ENCODE measurements at regions not wholly inside any gene's neighbourhood (a gene's known extent, or its start where the extent isn't known, plus 50 kb on each side); places are given as distances from the start of the nearest gene placed in this dataset.

- 77% methylated on average over 9 of the region's 17 CpGs; no CpG with 5 or more reads in 1 of the 2 experiments for WGBS, 2 experiments (ENCODE audit: extremely low coverage in 2 of 2, insufficient read length in 1 of 2)
Observed at GRCh38 chr10:109040622-109041021, 882.7 kb downstream of the XPNPEP1 start.

More at GRCh38 chr10:109040622-109041021, 882.7 kb downstream of the XPNPEP1 start:
- Histone ChIP-seq H3K4me2 (ENCODE audit: low read depth, low read length) (no peak overlapping the region), H3K18ac (ENCODE audit: low read depth, low read length) (no peak overlapping the region), H2AFZ (replicated peaks; ENCODE audit: low read length, poor library complexity) (no peak overlapping the region), H3K27ac (ENCODE audit: insufficient read depth, low read length) (no peak overlapping the region), H2BK20ac (ENCODE audit: low read depth, low read length) (no peak overlapping the region), H2BK15ac (ENCODE audit: low read depth, low read length) (no peak overlapping the region), H3K9me3 (ENCODE audit: control insufficient read depth, insufficient read depth, low read length) (no peaks in the 10 kb centered on the region; the same call in 1 of the 2 replicates), H3K4me3 (ENCODE audit: insufficient read depth, low read depth, low read length) (no peak overlapping the region), H3K23ac (ENCODE audit: low read depth, low read length) (no peak overlapping the region), H2BK120ac (ENCODE audit: low read depth, low read length) (no peak overlapping the region), H2AK5ac (ENCODE audit: low read depth, low read length) (no peak overlapping the region), H4K5ac (ENCODE audit: low read depth, low read length) (no peak overlapping the region), H3K79me1 (ENCODE audit: low read depth in 1 of 2, low read length in 2 of 2) (no peaks in the 10 kb centered on the region), H3K4ac (ENCODE audit: low read depth, low read length) (no peak overlapping the region), H4K91ac (ENCODE audit: insufficient read depth, low read depth, low read length) (no peak overlapping the region), H3K36me3 (ENCODE audit: control insufficient read depth, insufficient read depth, low read length) (no peaks in the 10 kb centered on the region), H3K14ac (replicated peaks; ENCODE audit: low read depth, low read length) (no peak overlapping the region), H3K27me3 (ENCODE audit: control insufficient read depth, insufficient read depth, low read length) (no peaks in the 10 kb centered on the region), H3K4me1 (ENCODE audit: control insufficient read depth, insufficient read depth, low read length) (no peaks in the 10 kb centered on the region), H3K9me1 (ENCODE audit: insufficient read depth, low read length) (no peaks in the 10 kb centered on the region), H4K8ac (ENCODE audit: low read depth in 2 of 2, low read length in 2 of 2) (no peak overlapping the region), H3K56ac (ENCODE audit: extremely low read depth, insufficient read depth, low read length) (no peak overlapping the region), H3K9ac (ENCODE audit: low read depth, low read length) (no peak overlapping the region), H4K20me1 (ENCODE audit: insufficient read depth, low read length) (no peaks in the 10 kb centered on the region), H2AK9ac (replicated peaks; ENCODE audit: low read depth, low read length, poor library complexity) (no peak overlapping the region), H2BK5ac (ENCODE audit: low read depth, low read length, poor library complexity, severe bottlenecking) (no peak overlapping the region)
- intact Hi-C loops (cut with micrococcal nuclease) (no loop called here), dilution Hi-C loops (cut with HindIII; ENCODE audit: low sequenced_read_pairs, unreplicated experiment) (no loop called here), in situ Hi-C loops (cut with MboI; ENCODE audit: low sequenced_read_pairs) (no loop called here)
- CTCF ChIA-PET = no interaction called here
- BruUV-seq (replicated peaks) = no TSS peak
- TF ChIP-seq MAZ (IDR thresholded peaks at IDR 0.05; ENCODE audit: borderline replicate concordance, low read depth, low read length) = no peak
- TF ChIP-seq CEBPB (IDR thresholded peaks at IDR 0.05; ENCODE audit: low read depth, low read length) = no peak
- no peak for TF ChIP-seq MAFK (IDR thresholded peaks at IDR 0.05; ENCODE audit: low read depth, low read length)
- TF ChIP-seq BHLHE40 (IDR thresholded peaks at IDR 0.05; ENCODE audit: low read depth, low read length) = no peak
- no peak for TF ChIP-seq ELK1 (IDR thresholded peaks at IDR 0.05; ENCODE audit: borderline replicate concordance, low read depth, low read length)
- no peak for TF ChIP-seq FOS (IDR thresholded peaks at IDR 0.05; ENCODE audit: low read depth, low read length)
- no peak for TF ChIP-seq CHD1 (IDR thresholded peaks at IDR 0.05; ENCODE audit: low read depth, low read length)
- no peak for TF ChIP-seq RFX5 (IDR thresholded peaks at IDR 0.05; ENCODE audit: low read depth, low read length)
- TF ChIP-seq NFE2L2 (IDR thresholded peaks at IDR 0.05; ENCODE audit: low read depth, low read length) = no peak
- TF ChIP-seq POLR2A (IDR thresholded peaks at IDR 0.05; ENCODE audit: low read depth, low read length) = no peak
- no peak for TF ChIP-seq SMC3 (IDR thresholded peaks at IDR 0.05; ENCODE audit: low read depth, low read length)
- no peak for TF ChIP-seq MXI1 (IDR thresholded peaks at IDR 0.05; ENCODE audit: borderline replicate concordance, low read depth, low read length)
- no peak for TF ChIP-seq RCOR1 (IDR thresholded peaks at IDR 0.05; ENCODE audit: insufficient replicate concordance, low read length)
- TF ChIP-seq, protein P1, sequence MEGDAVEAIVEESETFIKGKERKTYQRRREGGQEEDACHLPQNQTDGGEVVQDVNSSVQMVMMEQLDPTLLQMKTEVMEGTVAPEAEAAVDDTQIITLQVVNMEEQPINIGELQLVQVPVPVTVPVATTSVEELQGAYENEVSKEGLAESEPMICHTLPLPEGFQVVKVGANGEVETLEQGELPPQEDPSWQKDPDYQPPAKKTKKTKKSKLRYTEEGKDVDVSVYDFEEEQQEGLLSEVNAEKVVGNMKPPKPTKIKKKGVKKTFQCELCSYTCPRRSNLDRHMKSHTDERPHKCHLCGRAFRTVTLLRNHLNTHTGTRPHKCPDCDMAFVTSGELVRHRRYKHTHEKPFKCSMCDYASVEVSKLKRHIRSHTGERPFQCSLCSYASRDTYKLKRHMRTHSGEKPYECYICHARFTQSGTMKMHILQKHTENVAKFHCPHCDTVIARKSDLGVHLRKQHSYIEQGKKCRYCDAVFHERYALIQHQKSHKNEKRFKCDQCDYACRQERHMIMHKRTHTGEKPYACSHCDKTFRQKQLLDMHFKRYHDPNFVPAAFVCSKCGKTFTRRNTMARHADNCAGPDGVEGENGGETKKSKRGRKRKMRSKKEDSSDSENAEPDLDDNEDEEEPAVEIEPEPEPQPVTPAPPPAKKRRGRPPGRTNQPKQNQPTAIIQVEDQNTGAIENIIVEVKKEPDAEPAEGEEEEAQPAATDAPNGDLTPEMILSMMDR (conservative IDR thresholded peaks at IDR 0.05; ENCODE audit: low read depth, low read length) = no peak
- TF ChIP-seq, protein P2, sequence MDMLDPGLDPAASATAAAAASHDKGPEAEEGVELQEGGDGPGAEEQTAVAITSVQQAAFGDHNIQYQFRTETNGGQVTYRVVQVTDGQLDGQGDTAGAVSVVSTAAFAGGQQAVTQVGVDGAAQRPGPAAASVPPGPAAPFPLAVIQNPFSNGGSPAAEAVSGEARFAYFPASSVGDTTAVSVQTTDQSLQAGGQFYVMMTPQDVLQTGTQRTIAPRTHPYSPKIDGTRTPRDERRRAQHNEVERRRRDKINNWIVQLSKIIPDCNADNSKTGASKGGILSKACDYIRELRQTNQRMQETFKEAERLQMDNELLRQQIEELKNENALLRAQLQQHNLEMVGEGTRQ (IDR thresholded peaks at IDR 0.05; ENCODE audit: low read depth, low read length) = no peak
- POLR2A ChIA-PET (ENCODE audit: unreplicated experiment) = no interaction called here
- DNase-seq (no peak), ATAC-seq (ENCODE audit: low read depth) (no peak)

Measured in IMR-90 (cell line).